ENCODE measurements at regions not wholly inside any gene's neighbourhood (a gene's known extent, or its start where the extent isn't known, plus 50 kb on each side); places are given as distances from the start of the nearest gene placed in this dataset.

DNA sequence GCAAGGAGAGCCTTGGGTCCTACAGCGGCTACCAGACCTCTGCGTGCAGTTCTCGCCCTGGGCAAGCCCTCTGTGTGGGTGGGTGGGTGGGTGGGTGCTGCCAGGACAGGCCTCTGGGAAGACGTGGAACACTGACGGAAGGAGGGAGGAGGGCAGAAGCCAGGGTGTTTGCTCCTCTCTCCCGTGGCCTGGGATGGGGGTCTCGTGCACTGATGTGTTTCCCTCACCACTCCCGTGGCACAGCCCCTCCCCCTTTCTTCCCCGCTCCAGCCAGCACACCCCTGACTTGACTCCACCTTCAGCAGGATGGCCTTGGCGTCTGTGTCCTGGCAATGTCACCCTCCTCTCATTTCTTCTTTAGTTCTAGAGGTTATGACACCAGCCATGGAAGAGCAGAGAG lies 130.0 kb downstream of the CDH26 start:
- POLR2A ChIA-PET = no interaction called here
- TF ChIP-seq, protein P1, sequence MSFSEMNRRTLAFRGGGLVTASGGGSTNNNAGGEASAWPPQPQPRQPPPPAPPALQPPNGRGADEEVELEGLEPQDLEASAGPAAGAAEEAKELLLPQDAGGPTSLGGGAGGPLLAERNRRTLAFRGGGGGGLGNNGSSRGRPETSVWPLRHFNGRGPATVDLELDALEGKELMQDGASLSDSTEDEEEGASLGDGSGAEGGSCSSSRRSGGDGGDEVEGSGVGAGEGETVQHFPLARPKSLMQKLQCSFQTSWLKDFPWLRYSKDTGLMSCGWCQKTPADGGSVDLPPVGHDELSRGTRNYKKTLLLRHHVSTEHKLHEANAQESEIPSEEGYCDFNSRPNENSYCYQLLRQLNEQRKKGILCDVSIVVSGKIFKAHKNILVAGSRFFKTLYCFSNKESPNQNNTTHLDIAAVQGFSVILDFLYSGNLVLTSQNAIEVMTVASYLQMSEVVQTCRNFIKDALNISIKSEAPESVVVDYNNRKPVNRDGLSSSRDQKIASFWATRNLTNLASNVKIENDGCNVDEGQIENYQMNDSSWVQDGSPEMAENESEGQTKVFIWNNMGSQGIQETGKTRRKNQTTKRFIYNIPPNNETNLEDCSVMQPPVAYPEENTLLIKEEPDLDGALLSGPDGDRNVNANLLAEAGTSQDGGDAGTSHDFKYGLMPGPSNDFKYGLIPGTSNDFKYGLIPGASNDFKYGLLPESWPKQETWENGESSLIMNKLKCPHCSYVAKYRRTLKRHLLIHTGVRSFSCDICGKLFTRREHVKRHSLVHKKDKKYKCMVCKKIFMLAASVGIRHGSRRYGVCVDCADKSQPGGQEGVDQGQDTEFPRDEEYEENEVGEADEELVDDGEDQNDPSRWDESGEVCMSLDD (tag by site-specific recombination; IDR thresholded peaks at IDR 0.05) = no peak
- TF ChIP-seq ZBTB17 (tag by site-specific recombination; IDR thresholded peaks at IDR 0.05) (no peak), ZNF621 (tag by site-specific recombination; IDR thresholded peaks at IDR 0.05) (no peak), ZNF426 (tag by site-specific recombination; IDR thresholded peaks at IDR 0.05) (no peak), ZNF501 (tag by site-specific recombination; IDR thresholded peaks at IDR 0.05) (no peak), ZBTB7A (tag by site-specific recombination; IDR thresholded peaks at IDR 0.05; ENCODE audit: low read depth) (no peak), ZNF768 (tag by site-specific recombination; IDR thresholded peaks at IDR 0.05) (no peak), ZNF366 (tag by site-specific recombination; conservative IDR thresholded peaks at IDR 0.05) (no peak)
- TF ChIP-seq, protein P2, sequence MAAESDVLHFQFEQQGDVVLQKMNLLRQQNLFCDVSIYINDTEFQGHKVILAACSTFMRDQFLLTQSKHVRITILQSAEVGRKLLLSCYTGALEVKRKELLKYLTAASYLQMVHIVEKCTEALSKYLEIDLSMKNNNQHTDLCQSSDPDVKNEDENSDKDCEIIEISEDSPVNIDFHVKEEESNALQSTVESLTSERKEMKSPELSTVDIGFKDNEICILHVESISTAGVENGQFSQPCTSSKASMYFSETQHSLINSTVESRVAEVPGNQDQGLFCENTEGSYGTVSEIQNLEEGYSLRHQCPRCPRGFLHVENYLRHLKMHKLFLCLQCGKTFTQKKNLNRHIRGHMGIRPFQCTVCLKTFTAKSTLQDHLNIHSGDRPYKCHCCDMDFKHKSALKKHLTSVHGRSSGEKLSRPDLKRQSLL (tag by site-specific recombination; IDR thresholded peaks at IDR 0.05) = no peak
- no peak overlapping the region for H3K27ac ChIP-seq (ENCODE audit: extremely low read depth, low read depth, low read length)

DNA sequence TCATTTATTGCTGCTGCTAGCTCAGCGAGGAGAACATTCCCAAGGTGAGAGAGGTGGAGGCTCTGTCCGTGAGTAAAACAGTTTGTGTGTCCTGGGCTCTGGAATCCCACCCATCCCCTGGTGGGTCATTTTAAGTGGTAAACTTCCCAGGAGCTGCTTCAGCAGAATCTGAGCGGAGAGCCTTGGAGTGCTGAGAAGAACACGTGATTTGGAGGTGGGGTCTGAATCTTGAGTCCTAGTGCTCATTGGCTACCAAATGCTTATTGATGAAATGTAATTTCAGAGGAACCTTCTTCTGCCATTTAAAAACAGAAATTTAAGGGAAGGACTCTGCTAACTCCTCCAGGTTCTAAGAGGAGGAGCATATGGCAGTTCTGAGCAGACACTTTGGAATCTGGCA lies 132.4 kb downstream of the CDH26 start:
- no peaks in the 10 kb centered on the region; the same call in 1 of the 2 replicates for H3K9me3 ChIP-seq (ENCODE audit: control insufficient read depth, insufficient read depth, low read depth, low read length)
- ChIA-PET POLR2A (no interaction called here), CTCF (interaction anchor here (0.5 kb wide), 1 partner anchor 122 kb away, joined by 3 read pairs; no protein-coding TSS in a partner anchor)
- H3K36me3 ChIP-seq (ENCODE audit: control insufficient read depth in 2 of 2, insufficient read depth in 1 of 2, low read length in 2 of 2) = no peaks in the 10 kb centered on the region
- H3K4me3 ChIP-seq (ENCODE audit: low read depth, low read length) = no peak overlapping the region
- H3K27ac ChIP-seq (ENCODE audit: extremely low read depth, low read depth, low read length) = no peak overlapping the region
- no peaks in the 10 kb centered on the region for H3K4me1 ChIP-seq (ENCODE audit: control insufficient read depth, insufficient read depth, low read length)
- TF ChIP-seq ZNF2 (tag by site-specific recombination; IDR thresholded peaks at IDR 0.05) (no peak), KLF8 (tag by site-specific recombination; IDR thresholded peaks at IDR 0.05) (no peak), ZNF169 (tag by site-specific recombination; IDR thresholded peaks at IDR 0.05) (no peak), ZNF24 (tag by site-specific recombination; IDR thresholded peaks at IDR 0.05) (no peak), ZNF629 (tag by site-specific recombination; IDR thresholded peaks at IDR 0.05) (no peak), ZNF274 (IDR thresholded peaks at IDR 0.05; ENCODE audit: low read length) (no peak), ZNF274 (tag by site-specific recombination; IDR thresholded peaks at IDR 0.05; ENCODE audit: borderline replicate concordance) (no peak), ZNF366 (tag by site-specific recombination; conservative IDR thresholded peaks at IDR 0.05) (no peak)
- TF ChIP-seq, protein P3, sequence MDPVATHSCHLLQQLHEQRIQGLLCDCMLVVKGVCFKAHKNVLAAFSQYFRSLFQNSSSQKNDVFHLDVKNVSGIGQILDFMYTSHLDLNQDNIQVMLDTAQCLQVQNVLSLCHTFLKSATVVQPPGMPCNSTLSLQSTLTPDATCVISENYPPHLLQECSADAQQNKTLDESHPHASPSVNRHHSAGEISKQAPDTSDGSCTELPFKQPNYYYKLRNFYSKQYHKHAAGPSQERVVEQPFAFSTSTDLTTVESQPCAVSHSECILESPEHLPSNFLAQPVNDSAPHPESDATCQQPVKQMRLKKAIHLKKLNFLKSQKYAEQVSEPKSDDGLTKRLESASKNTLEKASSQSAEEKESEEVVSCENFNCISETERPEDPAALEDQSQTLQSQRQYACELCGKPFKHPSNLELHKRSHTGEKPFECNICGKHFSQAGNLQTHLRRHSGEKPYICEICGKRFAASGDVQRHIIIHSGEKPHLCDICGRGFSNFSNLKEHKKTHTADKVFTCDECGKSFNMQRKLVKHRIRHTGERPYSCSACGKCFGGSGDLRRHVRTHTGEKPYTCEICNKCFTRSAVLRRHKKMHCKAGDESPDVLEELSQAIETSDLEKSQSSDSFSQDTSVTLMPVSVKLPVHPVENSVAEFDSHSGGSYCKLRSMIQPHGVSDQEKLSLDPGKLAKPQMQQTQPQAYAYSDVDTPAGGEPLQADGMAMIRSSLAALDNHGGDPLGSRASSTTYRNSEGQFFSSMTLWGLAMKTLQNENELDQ (tag by site-specific recombination; IDR thresholded peaks at IDR 0.05; ENCODE audit: low read depth) = no peak
- TF ChIP-seq, protein P4, sequence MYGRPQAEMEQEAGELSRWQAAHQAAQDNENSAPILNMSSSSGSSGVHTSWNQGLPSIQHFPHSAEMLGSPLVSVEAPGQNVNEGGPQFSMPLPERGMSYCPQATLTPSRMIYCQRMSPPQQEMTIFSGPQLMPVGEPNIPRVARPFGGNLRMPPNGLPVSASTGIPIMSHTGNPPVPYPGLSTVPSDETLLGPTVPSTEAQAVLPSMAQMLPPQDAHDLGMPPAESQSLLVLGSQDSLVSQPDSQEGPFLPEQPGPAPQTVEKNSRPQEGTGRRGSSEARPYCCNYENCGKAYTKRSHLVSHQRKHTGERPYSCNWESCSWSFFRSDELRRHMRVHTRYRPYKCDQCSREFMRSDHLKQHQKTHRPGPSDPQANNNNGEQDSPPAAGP (tag by site-specific recombination; IDR thresholded peaks at IDR 0.05) = no peak
- TF ChIP-seq, protein P5, sequence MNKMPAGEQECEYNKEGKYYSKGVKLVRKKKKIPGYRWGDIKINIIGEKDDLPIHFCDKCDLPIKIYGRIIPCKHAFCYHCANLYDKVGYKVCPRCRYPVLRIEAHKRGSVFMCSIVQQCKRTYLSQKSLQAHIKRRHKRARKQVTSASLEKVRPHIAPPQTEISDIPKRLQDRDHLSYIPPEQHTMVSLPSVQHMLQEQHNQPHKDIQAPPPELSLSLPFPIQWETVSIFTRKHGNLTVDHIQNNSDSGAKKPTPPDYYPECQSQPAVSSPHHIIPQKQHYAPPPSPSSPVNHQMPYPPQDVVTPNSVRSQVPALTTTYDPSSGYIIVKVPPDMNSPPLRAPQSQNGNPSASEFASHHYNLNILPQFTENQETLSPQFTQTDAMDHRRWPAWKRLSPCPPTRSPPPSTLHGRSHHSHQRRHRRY (tag by site-specific recombination; IDR thresholded peaks at IDR 0.05) = no peak
- TF ChIP-seq, protein P6, sequence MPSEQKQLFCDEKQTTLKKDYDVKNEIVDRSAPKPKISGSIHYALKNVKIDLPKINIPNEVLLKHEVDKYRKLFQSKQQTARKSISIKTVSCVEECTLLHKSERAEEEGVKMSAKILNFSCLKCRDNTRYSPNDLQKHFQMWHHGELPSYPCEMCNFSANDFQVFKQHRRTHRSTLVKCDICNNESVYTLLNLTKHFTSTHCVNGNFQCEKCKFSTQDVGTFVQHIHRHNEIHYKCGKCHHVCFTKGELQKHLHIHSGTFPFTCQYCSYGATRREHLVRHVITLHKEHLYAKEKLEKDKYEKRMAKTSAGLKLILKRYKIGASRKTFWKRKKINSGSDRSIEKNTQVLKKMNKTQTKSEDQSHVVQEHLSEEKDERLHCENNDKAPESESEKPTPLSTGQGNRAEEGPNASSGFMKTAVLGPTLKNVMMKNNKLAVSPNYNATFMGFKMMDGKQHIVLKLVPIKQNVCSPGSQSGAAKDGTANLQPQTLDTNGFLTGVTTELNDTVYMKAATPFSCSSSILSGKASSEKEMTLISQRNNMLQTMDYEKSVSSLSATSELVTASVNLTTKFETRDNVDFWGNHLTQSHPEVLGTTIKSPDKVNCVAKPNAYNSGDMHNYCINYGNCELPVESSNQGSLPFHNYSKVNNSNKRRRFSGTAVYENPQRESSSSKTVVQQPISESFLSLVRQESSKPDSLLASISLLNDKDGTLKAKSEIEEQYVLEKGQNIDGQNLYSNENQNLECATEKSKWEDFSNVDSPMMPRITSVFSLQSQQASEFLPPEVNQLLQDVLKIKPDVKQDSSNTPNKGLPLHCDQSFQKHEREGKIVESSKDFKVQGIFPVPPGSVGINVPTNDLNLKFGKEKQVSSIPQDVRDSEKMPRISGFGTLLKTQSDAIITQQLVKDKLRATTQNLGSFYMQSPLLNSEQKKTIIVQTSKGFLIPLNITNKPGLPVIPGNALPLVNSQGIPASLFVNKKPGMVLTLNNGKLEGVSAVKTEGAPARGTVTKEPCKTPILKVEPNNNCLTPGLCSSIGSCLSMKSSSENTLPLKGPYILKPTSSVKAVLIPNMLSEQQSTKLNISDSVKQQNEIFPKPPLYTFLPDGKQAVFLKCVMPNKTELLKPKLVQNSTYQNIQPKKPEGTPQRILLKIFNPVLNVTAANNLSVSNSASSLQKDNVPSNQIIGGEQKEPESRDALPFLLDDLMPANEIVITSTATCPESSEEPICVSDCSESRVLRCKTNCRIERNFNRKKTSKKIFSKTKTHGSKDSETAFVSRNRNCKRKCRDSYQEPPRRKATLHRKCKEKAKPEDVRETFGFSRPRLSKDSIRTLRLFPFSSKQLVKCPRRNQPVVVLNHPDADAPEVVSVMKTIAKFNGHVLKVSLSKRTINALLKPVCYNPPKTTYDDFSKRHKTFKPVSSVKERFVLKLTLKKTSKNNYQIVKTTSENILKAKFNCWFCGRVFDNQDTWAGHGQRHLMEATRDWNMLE (tag by site-specific recombination; conservative IDR thresholded peaks at IDR 0.05; ENCODE audit: low read depth) = no peak

More for the DNA sequence above, 130.0 kb downstream of the CDH26 start:
- Histone ChIP-seq H3K4me1 (ENCODE audit: control insufficient read depth, insufficient read depth, low read length) (no peaks in the 10 kb centered on the region), H3K4me3 (ENCODE audit: low read depth, low read length) (no peak overlapping the region), H3K36me3 (ENCODE audit: control insufficient read depth in 2 of 2, insufficient read depth in 1 of 2, low read length in 2 of 2) (no peaks in the 10 kb centered on the region), H3K9me3 (ENCODE audit: control insufficient read depth, insufficient read depth, low read depth, low read length) (no peaks in the 10 kb centered on the region; the same call in 1 of the 2 replicates)
- CTCF ChIA-PET = interaction anchor here (0.7 to 1.3 kb wide), 3 partner anchors 22 to 917 kb away, joined by 3 to 4 read pairs (median 3); no protein-coding TSS in a partner anchor

Data from HEK293 (cell line).